ENCODE measurements at regions not wholly inside any gene's neighbourhood (a gene's known extent, or its start where the extent isn't known, plus 50 kb on each side); places are given as distances from the start of the nearest gene placed in this dataset.

GRCh38 chr7:23973264-23973663 is 263.2 kb downstream of the STK31 start:
- CTCF ChIA-PET, result no interaction called here
- H3K27ac ChIP-seq, result no peak overlapping the region
- DNase-seq (ENCODE audit: low spot score), result no peak
- TF ChIP-seq CTCF (conservative IDR thresholded peaks at IDR 0.05; ENCODE audit: low read depth), result no peak
- POLR2A ChIA-PET (ENCODE audit: low non-redundant PET), result no interaction called here

GRCh38 chr7:23980081-23980480 is 270.1 kb downstream of the STK31 start:
- CTCF ChIA-PET, result interaction anchor here (0.5 kb wide), 1 partner anchor 61 kb away, joined by 3 read pairs; no protein-coding TSS in a partner anchor
- DNase-seq (ENCODE audit: low spot score), result no peak
- H3K27ac ChIP-seq, result no peak overlapping the region
- TF ChIP-seq CTCF (conservative IDR thresholded peaks at IDR 0.05; ENCODE audit: low read depth), result no peak
- POLR2A ChIA-PET (ENCODE audit: low non-redundant PET), result no interaction called here

GRCh38 chr7:23981314-23981713 is 271.3 kb downstream of the STK31 start:
- H3K27ac ChIP-seq, result no peak overlapping the region
- no peak for TF ChIP-seq CTCF (conservative IDR thresholded peaks at IDR 0.05; ENCODE audit: low read depth)
- ChIA-PET POLR2A (ENCODE audit: low non-redundant PET) (no interaction called here), CTCF (no interaction called here)
- no peak for DNase-seq (ENCODE audit: low spot score)

GRCh38 chr7:23981758-23982157 is 271.7 kb downstream of the STK31 start:
- TF ChIP-seq CTCF (conservative IDR thresholded peaks at IDR 0.05; ENCODE audit: low read depth), result no peak
- no peak for DNase-seq (ENCODE audit: low spot score)
- POLR2A ChIA-PET (ENCODE audit: low non-redundant PET), result no interaction called here
- CTCF ChIA-PET, result no interaction called here
- H3K27ac ChIP-seq, result no peak overlapping the region

- CTCF ChIA-PET, result no interaction called here
- no peak for TF ChIP-seq CTCF (conservative IDR thresholded peaks at IDR 0.05; ENCODE audit: low read depth)
Measured at GRCh38 chr7:24005517-24005916, 278.5 kb upstream of the NPY start.

GRCh38 chr7:24010495-24010894 is 273.5 kb upstream of the NPY start:
- no peak for DNase-seq (ENCODE audit: low spot score)
- POLR2A ChIA-PET (ENCODE audit: low non-redundant PET), result no interaction called here
- CTCF ChIA-PET, result no interaction called here
- no peak for TF ChIP-seq CTCF (conservative IDR thresholded peaks at IDR 0.05; ENCODE audit: low read depth)
- H3K27ac ChIP-seq, result no peak overlapping the region

More at GRCh38 chr7:24005517-24005916, 278.5 kb upstream of the NPY start:
- POLR2A ChIA-PET (ENCODE audit: low non-redundant PET), result no interaction called here
- no peak for DNase-seq (ENCODE audit: low spot score)
- H3K27ac ChIP-seq, result no peak overlapping the region

- TF ChIP-seq CTCF (conservative IDR thresholded peaks at IDR 0.05; ENCODE audit: low read depth), result no peak
- POLR2A ChIA-PET (ENCODE audit: low non-redundant PET), result no interaction called here
- no peak overlapping the region for H3K27ac ChIP-seq
- DNase-seq (ENCODE audit: low spot score), result no peak
- CTCF ChIA-PET, result no interaction called here
Measured at GRCh38 chr7:24017519-24017918, 266.5 kb upstream of the NPY start.
